CD4-positive, alpha-beta T cell treated with Interferon alpha-2 for 1 hour (primary cell): ENCODE measurements at regions not wholly inside any gene's neighbourhood (a gene's known extent, or its start where the extent isn't known, plus 50 kb on each side); places are given as distances from the start of the nearest gene placed in this dataset.

Source experiments
- DNase-seq, 2 donors: peaks; one replicate each; pipeline ENCODE4 v3.0.0-alpha.2; 2020 to 2022

- DNase-seq = no peak
Observed at GRCh38 chr3:98980915-98981596, 79.6 kb upstream of the DCBLD2 start.

- DNase-seq = no peak
Observed at GRCh38 chr3:98979296-98979695, 77.8 kb upstream of the DCBLD2 start.

DNA sequence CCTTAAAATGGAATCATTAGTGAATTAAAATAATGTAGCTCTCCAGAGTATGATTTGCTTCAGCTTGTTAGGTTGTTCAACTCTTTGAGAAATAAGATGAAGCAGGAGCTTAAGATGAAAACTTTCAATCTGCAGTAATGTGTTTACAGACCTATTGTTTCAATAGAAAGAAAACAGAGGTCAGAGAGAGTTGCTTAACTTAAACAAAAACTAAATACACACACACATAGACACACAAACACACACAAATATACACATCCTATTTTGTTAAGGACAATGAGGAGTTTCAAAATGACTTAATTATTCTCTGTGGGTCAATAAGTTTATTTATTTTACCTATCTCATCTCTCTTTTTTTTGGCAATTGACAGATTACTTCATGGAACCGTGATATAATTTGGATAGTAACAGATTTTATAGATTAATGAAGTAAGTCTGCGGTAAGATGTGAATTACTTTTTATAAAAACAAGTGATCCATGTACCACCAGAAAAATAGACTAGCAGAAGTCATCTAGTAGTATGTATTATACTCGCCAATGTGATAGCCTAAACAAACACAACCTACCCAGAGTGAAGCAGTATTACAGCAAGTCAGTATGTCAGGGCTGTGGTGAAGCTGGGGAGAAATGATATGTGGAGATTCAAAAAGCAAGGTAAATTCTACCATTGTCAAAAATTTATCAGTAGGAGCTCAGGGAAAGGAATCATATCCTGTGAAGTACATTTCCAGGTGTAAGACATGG lies 76.7 kb upstream of the DCBLD2 start:
- DNase-seq = no peak

- DNase-seq = no peak
Observed at GRCh38 chr3:98977520-98977919, 76.0 kb upstream of the DCBLD2 start.

DNA sequence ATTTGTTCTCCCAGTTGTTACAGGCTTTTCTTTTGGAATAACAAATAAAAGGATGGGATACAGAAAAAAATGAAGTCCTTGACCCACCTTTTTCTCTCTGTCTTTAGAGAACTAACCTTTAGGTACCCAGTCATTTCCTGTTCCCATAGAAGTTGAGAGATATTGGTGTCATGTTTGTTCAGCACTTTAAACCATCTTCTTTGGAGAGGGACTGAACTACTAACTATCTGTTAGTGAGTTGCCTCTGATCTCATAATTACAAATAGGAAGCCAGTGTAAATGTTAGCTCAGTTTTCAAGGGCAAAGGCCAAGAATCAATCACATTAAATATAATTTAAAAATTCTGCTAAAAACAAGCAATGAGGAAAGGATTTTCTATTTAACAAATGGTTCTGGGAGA lies 72.9 kb upstream of the DCBLD2 start:
- DNase-seq = no peak

GRCh38 chr3:98972720-98973119 lies 71.2 kb upstream of the DCBLD2 start:
- DNase-seq = no peak

- no peak for DNase-seq
Observed at GRCh38 chr3:98972155-98972554, 70.7 kb upstream of the DCBLD2 start.

DNA sequence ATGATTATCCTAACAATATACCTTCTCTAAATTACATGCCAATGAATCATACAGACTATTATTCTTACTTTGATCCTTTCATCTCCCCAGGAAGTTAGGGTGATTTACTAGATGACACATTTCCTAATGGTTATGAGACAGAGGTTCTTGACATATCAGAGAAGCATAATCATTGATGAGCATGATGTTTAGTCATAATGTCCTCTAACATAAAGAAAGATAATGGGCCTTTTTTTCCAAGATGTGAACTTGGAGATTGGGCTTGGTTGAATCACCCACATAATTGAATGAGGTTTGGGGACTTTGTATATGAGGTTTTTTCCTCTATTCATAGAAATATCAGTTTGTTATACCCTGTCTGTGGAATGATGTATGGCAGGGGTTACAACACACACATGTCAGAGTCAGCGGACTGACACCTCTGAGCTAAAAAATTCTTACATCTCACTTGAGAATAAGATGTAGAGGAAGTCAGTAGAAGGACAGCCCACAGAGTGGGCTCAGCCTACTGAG lies 69.7 kb upstream of the DCBLD2 start:
- DNase-seq = no peak

DNA sequence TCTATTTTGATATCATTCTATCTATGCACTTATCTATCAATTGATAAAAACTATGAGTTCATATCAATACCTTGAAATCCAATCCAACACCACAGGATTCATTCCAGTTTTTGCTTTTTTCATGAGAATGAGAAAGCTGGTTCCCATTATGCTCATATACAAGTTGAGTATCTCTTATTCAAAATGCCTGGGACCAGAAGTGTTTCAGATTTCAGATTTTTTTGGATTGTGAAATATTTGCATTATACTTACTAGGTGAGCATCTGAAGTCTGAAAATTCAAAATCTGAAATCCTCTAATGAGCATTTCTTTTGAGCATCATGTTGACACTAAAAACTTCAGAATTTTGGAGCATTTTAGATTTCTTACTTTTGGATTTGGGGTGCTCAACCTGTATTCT lies 67.8 kb upstream of the DCBLD2 start:
- no peak for DNase-seq

DNA sequence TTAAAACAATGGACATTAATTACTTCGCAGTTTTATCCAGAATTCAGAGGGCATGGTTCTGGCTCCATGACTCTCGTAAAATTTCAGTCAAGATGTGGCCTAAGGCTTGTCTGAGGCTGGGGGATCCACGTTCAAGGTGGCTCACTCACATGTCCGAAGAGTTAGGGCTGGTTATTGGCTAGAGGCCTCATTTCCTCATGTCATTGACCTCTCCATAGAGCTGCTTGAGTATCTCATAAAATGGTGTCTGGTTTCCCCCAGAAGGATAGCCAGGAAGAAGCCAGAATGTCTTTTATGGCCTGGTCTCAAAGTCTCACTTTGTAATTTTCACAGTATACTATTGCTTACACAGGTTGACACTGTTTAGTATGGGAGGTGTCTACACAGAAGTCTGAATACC lies 67.3 kb upstream of the DCBLD2 start:
- no peak for DNase-seq

DNA sequence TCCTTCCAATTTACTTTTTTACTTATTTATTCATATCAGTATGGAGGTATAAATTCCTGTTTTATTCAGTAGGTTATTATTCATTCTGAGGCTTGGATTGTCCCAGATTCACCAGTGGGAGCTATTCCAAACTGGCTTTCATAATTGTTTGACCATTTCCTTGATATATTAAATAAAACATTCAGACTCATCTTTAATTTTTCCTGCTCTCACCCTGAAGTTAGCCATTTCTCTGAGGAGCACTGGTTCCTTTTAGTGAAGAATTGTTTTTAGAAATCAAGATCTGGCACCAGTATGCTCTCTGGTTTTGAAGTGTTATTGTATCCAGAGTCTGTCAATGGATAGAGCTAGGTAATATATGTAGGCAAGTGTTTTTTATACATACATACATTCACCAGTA lies 66.9 kb upstream of the DCBLD2 start:
- DNase-seq = no peak

- DNase-seq = no peak
Observed at GRCh38 chr3:98967758-98968157, 66.3 kb upstream of the DCBLD2 start.

GRCh38 chr3:98966862-98967546 lies 65.5 kb upstream of the DCBLD2 start:
- no peak for DNase-seq

DNA sequence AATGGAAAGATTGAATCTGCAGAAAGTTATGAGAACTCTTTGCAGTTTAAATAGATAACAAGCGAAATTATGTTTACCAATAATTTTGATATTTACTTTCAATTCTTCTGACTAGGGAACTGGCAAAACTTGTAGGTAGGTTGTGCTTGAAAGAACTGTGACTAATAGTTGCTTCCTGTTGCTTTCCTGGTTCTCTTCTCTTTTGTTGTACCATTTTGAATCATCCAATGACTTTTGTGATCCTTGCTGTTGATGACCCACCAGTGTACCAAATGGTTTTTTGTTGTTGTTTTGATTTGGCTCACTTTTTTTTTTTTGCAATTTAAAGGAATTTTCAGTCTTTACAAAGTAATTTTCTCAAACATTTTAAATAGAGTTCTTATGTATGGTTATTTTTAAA lies 64.9 kb upstream of the DCBLD2 start:
- no peak for DNase-seq

DNA sequence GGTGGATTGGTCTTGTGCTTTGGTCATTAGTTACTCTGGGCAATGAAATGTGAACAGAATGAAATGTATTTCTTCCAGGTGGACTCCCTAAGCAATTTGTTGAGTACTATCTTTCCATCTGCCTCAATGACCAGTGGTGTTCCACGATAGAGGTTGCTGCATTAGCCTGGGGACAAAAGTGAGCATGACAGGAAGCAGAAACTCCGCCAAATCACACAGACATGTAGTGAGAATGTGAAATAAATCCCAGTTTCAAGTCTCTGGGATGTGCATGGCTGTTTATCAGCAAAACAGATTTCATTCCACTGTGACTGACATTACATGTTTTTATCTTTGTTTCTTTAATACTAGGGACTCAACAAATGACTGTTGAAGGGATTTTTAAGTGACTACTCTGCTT lies 63.3 kb upstream of the DCBLD2 start:
- no peak for DNase-seq

DNA sequence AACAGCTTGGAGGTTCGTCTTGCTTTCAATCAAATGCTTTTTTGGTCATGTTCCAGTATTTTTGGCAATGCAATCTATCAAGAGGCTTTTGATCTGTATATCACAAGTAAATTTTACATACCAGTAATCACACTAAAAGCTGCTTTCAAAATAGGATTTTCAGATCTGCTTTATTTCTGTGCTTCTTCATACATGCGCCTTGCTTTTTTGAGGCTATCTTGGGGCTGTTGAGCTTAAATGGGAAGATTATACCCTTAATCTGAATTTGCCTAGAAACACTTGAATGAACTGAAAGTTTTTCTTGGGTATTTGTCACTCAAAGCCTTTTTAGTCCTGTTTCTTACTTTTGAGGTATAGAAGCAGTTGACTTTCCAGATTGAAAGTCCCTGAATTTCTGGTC lies 62.1 kb upstream of the DCBLD2 start:
- no peak for DNase-seq

DNA sequence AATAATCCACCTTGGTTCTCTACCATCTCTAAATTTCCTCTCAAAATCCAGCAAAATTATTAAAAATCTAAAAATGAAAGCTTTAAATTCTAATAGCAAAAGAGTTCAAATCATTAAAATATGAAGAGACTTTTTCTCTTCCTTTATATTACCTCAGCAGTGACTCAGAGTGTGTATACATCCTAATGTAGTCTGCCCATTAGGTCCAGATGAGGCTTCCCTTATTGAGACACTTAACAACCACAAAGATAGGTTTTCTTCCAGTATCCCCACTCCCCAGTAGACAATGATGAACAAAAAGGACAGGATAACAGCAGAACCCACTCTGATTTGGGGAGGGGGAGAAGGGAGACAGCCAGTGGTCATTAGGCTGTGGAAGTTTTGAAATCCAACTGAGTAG lies 61.5 kb upstream of the DCBLD2 start:
- DNase-seq = no peak

- no peak for DNase-seq
Observed at GRCh38 chr3:98962189-98962930, 60.9 kb upstream of the DCBLD2 start.

DNA sequence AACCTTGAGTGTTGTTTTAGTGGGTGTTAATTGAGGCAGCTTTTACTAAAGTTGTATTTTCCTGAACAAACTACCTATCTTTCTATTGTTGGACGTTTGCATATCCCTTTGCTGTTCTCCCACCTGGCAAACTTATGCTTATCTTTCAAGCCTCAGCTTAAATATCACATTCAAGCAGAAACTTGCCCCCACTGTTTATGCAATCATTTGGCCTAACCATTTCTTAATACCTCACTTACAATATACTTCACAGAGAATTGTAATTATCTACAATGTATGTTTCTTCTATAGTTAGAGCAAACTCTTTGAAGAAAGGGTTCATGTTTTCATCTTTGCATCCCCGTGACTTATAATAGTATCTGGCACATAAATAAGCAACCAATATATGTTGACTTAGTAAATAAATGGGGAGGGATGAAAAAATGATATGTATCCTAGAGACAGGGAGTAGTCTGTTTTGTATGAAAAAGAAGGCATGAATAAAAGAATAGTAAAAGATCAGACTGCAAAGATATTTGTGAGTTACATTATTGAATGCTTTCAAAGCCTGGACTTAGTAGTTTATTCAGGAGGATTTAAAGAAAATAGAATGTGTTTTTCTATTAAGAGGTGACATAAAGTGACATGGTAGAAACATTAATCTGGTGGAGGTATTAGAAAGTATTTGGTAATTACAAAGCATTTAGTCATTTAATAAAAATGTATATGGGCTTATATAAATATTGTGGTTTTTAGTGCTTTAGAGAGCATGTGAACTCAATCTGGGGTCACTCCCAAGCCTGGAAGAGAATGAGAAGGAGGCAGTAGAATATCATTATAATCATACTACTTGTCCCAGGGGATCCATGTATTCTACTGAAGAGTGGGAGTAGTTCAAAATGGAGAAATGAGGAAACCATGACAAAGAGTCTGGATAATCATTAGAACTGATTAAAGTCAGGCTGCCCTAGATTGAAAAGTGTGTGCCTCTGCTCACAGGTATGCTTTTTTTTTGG lies 60.0 kb upstream of the DCBLD2 start:
- DNase-seq = no peak

DNA sequence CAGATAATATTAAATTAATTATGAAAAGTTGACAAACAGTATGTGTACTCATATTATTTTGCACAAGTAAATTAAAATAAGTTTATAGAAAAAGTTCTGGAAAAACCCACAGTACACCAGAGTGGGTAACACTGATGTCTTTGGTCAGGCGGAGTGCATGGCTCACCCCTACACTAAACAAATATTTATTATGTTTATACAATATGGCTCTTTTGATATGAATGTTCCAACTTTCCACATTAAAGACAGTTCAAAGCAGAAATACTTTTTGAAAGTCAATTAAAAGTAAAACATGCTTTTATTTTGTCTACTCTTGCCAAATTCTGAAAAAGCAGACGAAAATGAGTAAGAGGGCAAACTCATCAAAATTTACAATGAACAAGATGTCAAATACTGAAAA lies 56.2 kb upstream of the DCBLD2 start:
- DNase-seq = no peak

GRCh38 chr3:98956008-98956407 lies 54.5 kb upstream of the DCBLD2 start:
- no peak for DNase-seq
